HG03571 (cell line): ENCODE measurements at regions not wholly inside any gene's neighbourhood (a gene's known extent, or its start where the extent isn't known, plus 50 kb on each side); places are given as distances from the start of the nearest gene placed in this dataset.
"Not testable (repeated sequence)": the region's sequence is repeated elsewhere in the genome, so short reads cannot be mapped to it uniquely, and the experiment has no call there.

Experiments
- ATAC-seq: cut with Tn5 transposase; IDR thresholded peaks from one replicate; pipeline ENCODE4 v1.9.1; 2021; ENCODE audit not compliant: unreplicated experiment

- no peak for ATAC-seq
These were observed 404.4 kb downstream of the SLC6A15 start for GRCh38 chr12:84507956-84508850.

GRCh38 chr12:84506282-84506681 is 406.3 kb downstream of the SLC6A15 start:
- ATAC-seq, result no peak

GRCh38 chr12:84502907-84503787 is 409.5 kb downstream of the SLC6A15 start:
- no peak for ATAC-seq

GRCh38 chr12:84502180-84502860 is 410.3 kb downstream of the SLC6A15 start:
- no peak for ATAC-seq

GRCh38 chr12:84497819-84498218 is 414.8 kb downstream of the SLC6A15 start:
- no peak for ATAC-seq

- ATAC-seq, result no peak
These were observed 416.9 kb downstream of the SLC6A15 start for GRCh38 chr12:84495711-84496110.

GRCh38 chr12:84492351-84492883 is 420.2 kb downstream of the SLC6A15 start:
- ATAC-seq, result no peak

GRCh38 chr12:84484798-84485197 is 427.8 kb downstream of the SLC6A15 start:
- no peak for ATAC-seq

- no peak for ATAC-seq
These were observed 431.8 kb downstream of the SLC6A15 start for GRCh38 chr12:84480803-84481202.

- ATAC-seq, result no peak
These were observed 442.2 kb downstream of the SLC6A15 start for GRCh38 chr12:84470361-84470760.

GRCh38 chr12:84464616-84465015 is 448.0 kb downstream of the SLC6A15 start:
- no peak for ATAC-seq

GRCh38 chr12:84463741-84464495 is 448.7 kb downstream of the SLC6A15 start:
- no peak for ATAC-seq

- no peak for ATAC-seq
These were observed 457.0 kb downstream of the SLC6A15 start for GRCh38 chr12:84455598-84455997.

GRCh38 chr12:84446478-84446877 is 466.1 kb downstream of the SLC6A15 start:
- ATAC-seq, result not testable (repeated sequence)

GRCh38 chr12:84436134-84436533 is 476.5 kb downstream of the SLC6A15 start:
- no peak for ATAC-seq

- no peak for ATAC-seq
These were observed 476.9 kb downstream of the SLC6A15 start for GRCh38 chr12:84435682-84436081.

- ATAC-seq, result no peak
These were observed 490.3 kb downstream of the SLC6A15 start for GRCh38 chr12:84422340-84422739.

- no peak for ATAC-seq
These were observed 491.5 kb downstream of the SLC6A15 start for GRCh38 chr12:84421103-84421502.

GRCh38 chr12:84416626-84417025 is 496.0 kb downstream of the SLC6A15 start:
- ATAC-seq, result no peak

- no peak for ATAC-seq
These were observed 496.7 kb downstream of the SLC6A15 start for GRCh38 chr12:84415946-84416345.
